Stimulated activated CD4-positive, alpha-beta T cell treated with anti-CD3 and anti-CD28 coated beads, Interleukin-1b, Interleukin-23, amount 100 ng/mL, for 4 hours (primary cell): ENCODE measurements at regions not wholly inside any gene's neighbourhood (a gene's known extent, or its start where the extent isn't known, plus 50 kb on each side); places are given as distances from the start of the nearest gene placed in this dataset.
"Not testable (repeated sequence)": the region's sequence is repeated elsewhere in the genome, so short reads cannot be mapped to it uniquely, and the experiment has no call there.

Experiments
- DNase-seq, 2 donors: peaks; one replicate each; pipeline ENCODE4 v3.0.0-alpha.2; 2020; ENCODE audit warnings: low read depth in 2 of 2

DNA sequence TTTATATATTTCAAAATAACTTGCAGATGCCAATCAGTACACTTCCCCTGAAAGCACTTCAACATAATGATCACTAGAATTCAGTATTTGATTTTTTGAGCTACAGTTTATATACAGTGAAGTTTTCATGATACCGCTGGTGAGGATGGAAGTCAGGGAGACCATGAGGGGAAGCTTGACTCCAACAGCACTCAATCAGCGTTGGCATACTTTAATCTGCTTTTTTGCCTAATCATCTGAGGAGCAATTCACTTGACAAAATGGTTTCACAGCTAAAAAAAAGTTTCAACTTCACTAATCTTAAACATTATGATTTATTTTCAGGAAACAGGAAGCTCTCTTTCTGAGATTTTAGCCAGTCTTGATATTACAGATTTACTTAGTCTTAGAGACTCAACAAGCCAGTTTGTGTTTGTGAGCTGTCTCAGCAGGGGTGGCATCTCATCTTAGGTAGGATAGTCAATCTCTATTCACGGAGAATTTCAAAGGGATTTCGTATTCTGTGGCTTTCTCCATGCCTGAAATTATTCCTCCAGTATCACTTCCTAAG, 111.4 kb upstream of the ARRDC3 start:
- DNase-seq: no peak

GRCh38 chr5:91493086-91493485, 110.0 kb upstream of the ARRDC3 start:
- no peak for DNase-seq

DNA sequence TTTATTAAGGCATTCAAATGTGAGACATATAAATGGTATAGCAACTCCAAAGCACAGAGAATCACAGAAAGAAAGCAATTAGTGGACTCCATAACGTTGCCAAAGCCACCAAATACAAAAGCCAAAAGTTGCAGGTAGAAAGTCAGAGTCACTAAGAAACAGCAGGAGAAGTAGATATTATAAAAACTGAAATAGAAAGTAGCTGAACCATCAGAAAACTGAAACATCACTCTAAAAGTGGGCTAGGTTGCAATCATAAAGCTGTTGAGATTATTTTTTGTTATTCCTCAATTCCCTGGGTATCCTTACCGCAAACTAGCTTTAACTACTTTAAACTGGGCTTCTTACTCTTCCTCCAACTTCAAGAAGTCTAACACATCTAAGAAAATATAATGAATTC, 108.1 kb upstream of the ARRDC3 start:
- DNase-seq: no peak

DNA sequence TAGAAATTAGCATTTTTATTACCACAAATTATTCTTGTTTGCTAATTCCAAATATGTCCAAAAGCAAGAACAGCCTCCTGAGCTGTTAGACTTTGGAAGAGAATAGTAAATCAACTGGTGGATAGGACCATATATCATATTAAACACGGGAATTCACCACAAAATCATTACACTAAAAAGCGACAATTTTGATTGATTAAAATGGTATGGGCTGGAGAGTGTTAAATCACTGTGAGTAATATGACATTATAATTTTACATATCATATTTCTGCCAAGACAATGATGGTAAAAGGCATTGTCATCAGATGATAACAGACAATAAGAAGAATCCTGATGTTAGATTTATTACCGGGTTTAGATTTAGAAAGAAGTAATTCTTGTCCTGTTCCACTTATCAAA, 107.2 kb upstream of the ARRDC3 start:
- DNase-seq: no peak

- no peak for DNase-seq
Measured at GRCh38 chr5:91487420-91487819, 104.3 kb upstream of the ARRDC3 start.

- no peak for DNase-seq
Measured at GRCh38 chr5:91486638-91487037, 103.5 kb upstream of the ARRDC3 start.

GRCh38 chr5:91484662-91485061, 101.5 kb upstream of the ARRDC3 start:
- DNase-seq: no peak

GRCh38 chr5:91479376-91479775, 96.3 kb upstream of the ARRDC3 start:
- DNase-seq: not testable (repeated sequence)

GRCh38 chr5:91478096-91478495, 95.0 kb upstream of the ARRDC3 start:
- DNase-seq: no peak

- no peak for DNase-seq
Measured at GRCh38 chr5:91477408-91477807, 94.3 kb upstream of the ARRDC3 start.

DNA sequence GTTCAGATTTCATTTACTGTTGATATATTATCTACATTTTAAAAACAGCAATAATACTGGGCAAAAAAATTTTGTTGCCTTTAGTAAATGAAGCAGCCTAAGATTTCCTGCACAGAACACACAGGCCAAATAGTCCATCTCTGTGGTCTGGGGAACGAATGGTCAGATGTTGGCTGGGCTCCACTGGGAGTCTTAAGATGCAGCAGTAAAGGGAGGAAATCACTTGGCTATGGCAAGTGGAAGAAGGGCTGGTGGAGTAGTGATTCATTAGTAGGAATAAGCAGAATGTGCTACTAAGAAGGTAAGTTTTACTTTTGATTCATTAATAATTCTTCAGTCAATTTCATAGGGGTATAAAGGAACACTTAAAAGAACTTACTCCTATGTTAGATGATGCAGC, 91.1 kb upstream of the ARRDC3 start:
- DNase-seq: no peak

GRCh38 chr5:91472631-91473030, 89.5 kb upstream of the ARRDC3 start:
- no peak for DNase-seq

DNA sequence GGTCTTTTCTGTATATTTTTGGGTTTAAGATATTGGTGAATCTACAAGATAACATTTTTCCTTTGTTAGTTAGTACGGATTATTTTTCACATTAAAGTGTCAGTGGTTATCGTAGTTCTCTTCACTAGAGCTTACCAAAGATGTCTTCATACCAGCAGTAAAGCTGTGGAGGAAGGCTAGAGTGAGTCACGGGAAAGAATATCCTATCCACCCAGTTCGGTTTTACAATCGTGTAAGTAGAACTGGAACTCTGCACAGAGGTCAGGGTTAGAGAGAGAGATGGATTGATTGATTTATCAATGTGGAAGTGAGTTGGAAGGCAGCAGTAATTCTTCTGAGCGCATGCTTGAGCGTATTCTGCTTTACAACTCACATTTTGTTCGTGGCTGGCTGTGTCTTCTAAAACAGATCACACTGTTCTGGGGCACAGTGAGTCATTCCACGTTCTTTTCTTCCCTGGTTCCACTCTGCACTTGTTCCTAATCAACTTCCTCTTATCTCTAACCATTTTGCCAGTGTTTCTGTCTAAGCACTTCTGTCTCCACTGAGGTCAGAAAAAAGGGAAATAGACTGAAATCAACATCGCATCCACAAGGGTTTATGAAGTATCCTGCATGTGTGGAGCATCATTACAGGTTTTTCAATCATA, 86.5 kb upstream of the ARRDC3 start:
- DNase-seq: no peak

DNA sequence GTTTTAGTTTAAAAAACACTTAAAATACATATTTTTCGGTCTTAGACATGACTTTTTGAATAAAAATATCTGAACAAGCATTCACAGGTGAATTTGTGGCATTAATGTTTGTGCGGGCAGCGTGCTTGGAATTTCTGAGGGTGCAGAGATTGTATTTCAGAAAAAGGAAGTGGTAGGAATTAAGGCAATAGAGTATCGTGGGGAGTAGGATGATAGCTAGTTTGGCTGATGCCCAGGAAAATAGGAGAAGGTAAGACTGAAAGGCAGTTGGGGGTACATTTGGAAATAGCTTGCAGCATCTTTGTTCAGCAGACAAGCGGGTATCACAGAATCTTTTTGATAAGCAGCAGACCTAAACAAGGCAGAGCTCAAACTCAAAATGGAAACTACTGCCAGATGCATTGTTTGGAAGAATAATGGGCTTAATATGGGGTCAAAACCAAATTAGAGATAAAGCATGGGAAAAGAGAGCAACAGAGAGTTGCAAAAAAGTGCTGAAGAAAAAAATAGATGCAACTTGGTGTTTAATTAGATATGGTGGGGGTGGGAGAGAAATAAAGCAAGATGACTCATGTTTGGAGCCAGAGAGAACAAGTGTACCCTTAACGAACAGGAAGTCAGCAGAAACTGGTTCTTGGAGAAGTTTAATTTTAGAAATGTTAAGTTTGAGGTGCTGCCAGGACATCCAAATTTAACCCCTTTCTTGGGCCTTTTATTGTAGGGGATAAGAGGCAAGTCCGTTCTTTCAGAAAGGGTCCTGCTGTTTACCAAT, 85.7 kb upstream of the ARRDC3 start:
- no peak for DNase-seq

DNA sequence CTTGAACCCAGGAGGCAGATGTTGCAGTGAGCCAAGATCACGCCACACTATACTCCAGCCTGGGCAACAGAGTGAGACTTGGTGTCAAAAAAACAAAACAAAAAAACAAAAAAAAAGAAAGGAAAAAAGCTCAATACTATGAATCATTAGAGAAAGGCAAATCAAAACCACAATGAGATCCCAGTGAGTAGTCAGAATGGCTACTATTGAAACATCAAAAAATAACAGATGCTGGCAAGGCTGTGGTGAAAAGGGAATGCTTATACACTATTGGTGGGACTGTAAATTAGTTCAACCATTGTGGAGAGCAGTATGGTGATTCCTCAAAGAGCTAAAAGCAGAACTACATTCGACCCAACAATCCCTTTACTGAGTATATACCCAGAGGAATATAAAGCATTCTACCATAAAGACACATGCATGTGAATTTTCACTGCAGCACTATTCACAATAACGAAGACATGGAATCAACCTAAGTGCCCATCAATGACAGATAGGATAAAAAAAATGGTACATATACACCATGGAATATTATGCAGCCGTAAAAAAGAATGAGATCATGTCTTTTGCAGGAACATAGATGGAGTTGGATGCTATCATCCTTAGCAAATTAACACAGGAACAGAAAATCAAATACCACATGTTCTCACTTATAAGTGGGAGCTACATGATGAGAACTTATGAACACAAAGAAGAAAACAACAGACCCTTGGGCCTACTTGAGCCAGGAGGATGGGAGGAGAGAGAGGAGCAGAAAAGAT, 81.9 kb upstream of the ARRDC3 start:
- no peak for DNase-seq

GRCh38 chr5:91457681-91458058, 74.6 kb upstream of the ARRDC3 start:
- DNase-seq: no peak

DNA sequence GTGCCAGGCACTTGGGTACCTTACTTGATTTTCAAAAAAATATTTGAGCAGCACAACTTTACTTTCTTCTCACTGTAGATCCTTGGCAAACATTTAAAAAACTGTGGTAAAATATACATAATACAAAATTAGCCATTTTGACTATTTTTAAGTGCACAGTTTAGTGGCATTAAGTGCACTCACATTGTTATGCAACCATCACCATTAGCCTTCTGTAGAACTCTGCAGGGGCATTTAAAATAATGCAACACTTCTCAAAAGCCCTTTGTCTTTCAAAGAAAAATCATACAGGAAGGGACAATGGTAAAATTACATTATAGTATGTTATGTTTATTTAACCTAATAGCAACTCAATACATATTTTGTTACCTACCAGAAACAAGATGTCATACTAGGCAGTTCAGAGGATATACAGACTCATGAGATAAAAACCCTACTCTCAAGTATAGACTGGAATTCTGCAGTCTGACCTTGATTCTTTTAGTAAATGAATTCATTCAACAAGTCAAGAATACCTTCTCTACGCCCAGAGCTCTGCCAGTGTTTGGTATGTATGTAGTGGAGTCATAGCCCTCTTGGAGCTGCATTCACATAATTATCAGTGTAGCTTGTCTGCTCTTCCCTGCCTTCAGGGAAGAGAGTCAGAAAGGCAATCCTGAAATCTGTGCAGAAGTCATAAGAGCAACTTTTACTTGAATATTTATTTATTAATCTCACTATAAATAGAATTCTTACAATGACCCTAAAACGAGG, 74.0 kb upstream of the ARRDC3 start:
- no peak for DNase-seq

- DNase-seq: no peak
Measured at GRCh38 chr5:91449083-91449482, 66.0 kb upstream of the ARRDC3 start.

DNA sequence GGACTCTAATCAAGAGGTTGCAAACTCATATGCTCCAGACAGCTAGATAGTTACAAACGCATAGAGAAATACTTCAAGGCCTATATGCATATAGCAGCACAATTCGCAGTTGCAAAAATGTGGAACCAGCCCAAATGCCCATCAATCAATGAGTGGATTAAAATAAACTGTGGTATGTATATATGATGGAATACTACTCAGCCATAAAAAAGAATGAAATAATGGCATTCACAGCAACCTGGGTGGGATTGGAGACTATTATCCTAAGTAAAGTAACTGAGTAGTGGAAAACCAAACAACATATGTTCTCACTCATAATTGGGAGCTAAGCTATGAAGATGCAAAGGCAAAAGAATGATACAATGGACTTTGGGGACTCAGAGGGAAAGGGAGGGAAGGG, 65.0 kb upstream of the ARRDC3 start:
- not testable (repeated sequence) for DNase-seq

GRCh38 chr5:91446880-91447279, 63.8 kb upstream of the ARRDC3 start:
- not testable (repeated sequence) for DNase-seq

DNA sequence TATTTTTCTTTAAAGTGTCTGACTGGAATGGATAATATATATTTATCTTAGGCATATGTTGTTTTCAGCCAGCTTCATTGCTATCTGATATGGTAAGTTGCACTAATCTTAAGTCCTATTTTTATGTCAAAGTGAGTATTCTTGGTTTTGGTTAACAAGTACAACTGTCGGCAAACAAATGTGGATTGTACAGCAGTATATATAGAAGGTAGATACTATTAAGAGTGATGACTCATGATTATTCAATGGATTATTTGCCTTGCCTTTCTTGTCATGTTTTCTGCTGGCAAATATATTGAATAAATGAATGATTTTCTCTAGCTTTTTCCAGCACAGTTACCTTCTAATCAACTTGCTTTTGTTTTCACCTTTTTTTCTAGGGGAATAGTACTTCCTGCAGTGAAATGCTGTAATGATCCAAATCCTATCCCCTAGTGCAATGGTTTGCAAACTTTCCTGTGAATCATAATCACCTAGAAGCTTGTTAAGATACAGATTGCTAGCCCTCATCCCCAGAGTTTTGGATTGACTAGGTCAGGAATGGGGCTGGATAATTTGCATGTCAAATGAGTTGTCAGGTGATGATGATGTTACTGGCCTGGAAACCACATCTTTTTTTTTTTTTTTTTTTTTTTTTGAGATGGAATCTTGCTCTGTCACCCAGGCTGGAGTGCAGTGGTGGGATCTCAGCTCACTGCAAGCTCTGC, 60.8 kb upstream of the ARRDC3 start:
- DNase-seq: no peak
